CD4-positive, alpha-beta T cell treated with Interferon alpha-2 for 1 hour (primary cell): ENCODE measurements at regions not wholly inside any gene's neighbourhood (a gene's known extent, or its start where the extent isn't known, plus 50 kb on each side); places are given as distances from the start of the nearest gene placed in this dataset.
"Not testable (repeated sequence)": the region's sequence is repeated elsewhere in the genome, so short reads cannot be mapped to it uniquely, and the experiment has no call there.

Experiments
- DNase-seq, 2 donors: peaks; one replicate each; pipeline ENCODE4 v3.0.0-alpha.2; 2020 to 2022

DNA sequence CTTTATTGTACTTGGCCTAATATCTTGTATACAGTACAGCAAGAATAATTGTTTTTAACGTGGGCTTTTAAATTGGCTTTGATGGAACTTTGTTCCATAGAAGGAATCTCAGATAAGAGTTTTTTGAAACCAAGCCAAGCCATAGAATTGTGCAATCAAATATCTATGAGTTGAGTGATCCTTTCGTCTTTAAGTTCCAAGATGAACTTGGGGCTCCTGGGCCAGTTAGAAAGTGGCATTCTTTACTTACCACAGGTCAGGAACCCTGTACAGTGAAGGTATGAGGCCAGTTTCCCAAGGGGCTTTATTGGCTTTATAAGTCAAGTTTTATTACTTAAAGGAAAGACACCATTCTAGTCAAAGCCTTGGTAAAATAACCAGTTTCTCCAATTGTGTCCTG is 2104.2 kb downstream of the PCDH7 start:
- no peak for DNase-seq

DNA sequence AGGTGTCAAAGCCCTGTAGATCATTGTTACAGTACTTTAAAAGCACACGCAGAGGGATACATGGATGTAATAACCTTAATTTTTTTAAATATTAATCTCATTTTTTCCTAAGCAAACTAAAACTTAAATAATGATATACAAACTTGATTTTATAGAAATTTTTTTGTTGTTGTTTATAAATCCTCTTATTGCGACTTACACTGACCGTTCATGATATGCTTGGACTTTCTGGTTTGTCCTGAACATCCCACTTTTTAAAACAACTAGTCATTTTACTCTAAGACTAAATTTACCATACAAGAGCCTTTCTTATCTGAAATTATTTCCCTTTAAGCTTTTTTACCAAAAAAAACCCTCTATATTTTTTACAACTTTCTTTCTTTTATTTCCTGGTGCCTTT is 2106.0 kb downstream of the PCDH7 start:
- no peak for DNase-seq

DNA sequence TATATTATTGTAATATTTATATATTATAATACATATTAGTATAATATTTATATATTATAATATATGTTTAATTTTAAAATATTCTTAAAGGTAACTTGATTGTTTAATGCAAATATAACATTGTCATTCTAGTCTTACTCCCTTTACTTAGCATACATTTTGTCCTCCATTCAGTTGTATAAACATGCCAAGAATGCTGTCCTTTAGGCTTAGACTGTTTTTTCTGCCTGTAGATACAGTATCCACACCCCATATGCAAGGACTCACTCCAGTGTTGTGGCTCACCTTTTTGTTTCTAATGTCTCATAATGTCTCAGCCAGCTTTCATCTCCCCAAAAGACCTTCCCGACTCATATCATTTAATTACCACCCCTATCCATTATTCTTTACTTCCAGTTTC is 2110.0 kb downstream of the PCDH7 start:
- no peak for DNase-seq

GRCh38 chr4:32831104-32831503 is 2110.9 kb downstream of the PCDH7 start:
- DNase-seq, result no peak

DNA sequence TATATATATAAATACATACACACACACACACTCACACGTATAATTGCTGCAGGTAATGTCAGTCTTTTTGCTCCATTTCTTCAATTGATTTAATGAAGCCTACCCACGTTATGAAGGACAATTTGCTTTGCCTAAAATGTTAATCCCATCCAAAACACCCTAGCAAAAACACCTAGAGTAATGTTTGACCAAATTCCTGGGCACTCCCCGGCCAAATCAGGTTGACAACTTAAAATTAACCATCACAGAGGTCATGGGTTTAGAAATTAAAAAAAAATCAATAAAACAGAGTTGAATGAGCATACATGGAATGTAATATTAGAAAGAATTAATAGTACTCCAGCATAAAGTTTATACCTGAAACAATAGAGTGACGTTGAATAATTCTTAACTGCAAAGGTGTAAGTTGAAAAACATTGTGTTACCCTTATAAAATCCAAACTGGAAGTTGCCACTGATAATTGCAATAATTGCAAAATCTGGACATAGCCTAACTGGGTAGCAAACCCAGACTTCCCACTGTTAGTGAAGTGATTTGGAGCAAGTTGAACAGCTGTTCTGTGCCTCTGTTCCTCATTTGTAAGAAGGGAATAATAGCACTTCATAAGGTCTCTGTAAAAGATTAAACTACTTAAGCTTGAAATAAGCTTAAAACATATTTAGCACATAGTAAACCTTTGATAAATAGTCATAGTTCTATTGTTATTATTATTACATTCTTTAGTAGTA is 2120.5 kb downstream of the PCDH7 start:
- DNase-seq, result no peak

DNA sequence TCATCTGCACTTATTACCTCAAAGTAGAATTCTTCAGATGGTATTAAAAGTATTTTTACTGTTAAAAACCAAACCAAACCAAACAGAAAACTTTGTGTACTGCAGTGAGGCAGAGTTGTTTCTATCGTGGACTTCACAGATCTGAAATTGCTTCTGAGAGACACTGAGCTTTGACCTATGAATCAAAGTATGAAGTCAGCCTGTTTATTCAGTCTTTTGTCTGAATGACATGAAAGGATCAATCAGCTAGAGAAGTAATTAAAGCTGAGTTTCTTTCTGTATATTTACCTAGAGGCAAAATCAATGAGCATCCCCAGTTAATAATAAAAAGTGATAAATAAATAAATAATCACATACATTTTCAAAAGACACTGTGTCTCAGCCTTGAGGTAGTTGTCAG is 2121.0 kb downstream of the PCDH7 start:
- DNase-seq, result no peak

- no peak for DNase-seq
Observed at GRCh38 chr4:32847461-32847860, 2127.3 kb downstream of the PCDH7 start.

GRCh38 chr4:32855622-32856021 is 2135.5 kb downstream of the PCDH7 start:
- no peak for DNase-seq

- no peak for DNase-seq
Observed at GRCh38 chr4:32858361-32858760, 2138.2 kb downstream of the PCDH7 start.

GRCh38 chr4:32858971-32859370 is 2138.8 kb downstream of the PCDH7 start:
- DNase-seq, result no peak

GRCh38 chr4:32864713-32865351 is 2144.7 kb downstream of the PCDH7 start:
- DNase-seq, result no peak

DNA sequence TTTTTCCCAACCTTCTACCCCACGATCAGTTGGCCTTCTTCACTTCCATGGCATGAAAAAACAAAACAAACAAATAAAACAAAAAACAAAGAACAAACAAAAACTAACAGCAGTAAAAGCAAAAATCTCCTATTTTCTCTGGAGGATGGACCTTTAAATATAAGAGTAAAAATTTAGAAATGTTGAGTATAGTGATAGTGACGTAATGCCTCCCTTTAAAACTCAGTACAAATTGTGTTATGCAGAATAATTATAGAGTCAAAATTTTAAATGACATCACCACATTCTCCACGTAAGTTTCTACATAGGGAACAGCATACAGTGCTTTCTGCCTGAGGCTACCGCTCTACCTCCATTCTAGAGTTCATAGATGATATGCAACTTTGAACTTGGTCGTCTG is 2156.4 kb downstream of the PCDH7 start:
- no peak for DNase-seq

GRCh38 chr4:32879913-32880312 is 2159.7 kb downstream of the PCDH7 start:
- DNase-seq, result no peak

GRCh38 chr4:32884198-32884597 is 2164.0 kb downstream of the PCDH7 start:
- no peak for DNase-seq

GRCh38 chr4:32890398-32890797 is 2170.2 kb downstream of the PCDH7 start:
- no peak for DNase-seq

DNA sequence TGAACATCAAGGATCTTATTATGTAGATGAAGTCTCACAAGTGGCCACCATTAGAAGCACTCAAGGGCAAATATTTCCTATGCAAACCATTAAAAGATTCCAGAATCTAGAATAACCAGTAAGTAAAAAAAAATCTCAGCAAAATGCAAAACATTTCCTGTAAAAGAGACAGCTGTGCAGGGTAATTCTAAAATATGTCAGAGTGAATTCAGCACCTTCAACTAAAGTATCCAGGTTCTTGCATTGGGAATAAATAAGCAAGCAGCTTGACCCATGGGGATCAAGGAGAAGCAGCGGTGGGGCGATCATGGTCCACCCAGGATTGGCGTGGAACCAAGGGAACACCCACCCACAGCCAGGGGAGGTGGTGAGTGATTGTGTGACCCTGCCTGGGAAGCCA is 2188.9 kb downstream of the PCDH7 start:
- no peak for DNase-seq

GRCh38 chr4:32909736-32910135 is 2189.6 kb downstream of the PCDH7 start:
- no peak for DNase-seq

- DNase-seq, result no peak
Observed at GRCh38 chr4:32917586-32917985, 2197.4 kb downstream of the PCDH7 start.

GRCh38 chr4:32929796-32930699 is 2209.9 kb downstream of the PCDH7 start:
- DNase-seq, result no peak

GRCh38 chr4:32930700-32931099 is 2210.5 kb downstream of the PCDH7 start:
- DNase-seq, result no peak

DNA sequence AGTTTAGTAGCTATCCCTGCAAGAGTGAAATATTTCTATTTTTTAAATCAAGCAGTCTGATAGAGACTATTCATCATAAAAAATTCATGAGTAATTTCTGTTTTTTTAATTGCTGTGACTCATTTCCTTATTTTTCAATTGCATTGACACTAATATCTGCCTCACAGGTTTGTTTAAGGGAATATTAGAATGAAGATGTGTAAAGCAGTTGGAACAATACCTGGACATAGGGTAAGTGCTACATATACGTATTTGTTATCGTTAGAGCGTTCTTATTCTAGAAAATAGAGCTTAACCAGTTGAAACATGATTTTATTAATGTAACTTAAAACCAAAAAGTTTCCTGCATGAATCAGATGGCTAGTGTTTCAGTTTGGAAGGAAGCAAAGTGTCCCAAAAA is 2211.3 kb downstream of the PCDH7 start:
- DNase-seq, result no peak

GRCh38 chr4:32932156-32932555 is 2212.0 kb downstream of the PCDH7 start:
- no peak for DNase-seq

GRCh38 chr4:32939222-32939621 is 2219.1 kb downstream of the PCDH7 start:
- DNase-seq, result not testable (repeated sequence)

DNA sequence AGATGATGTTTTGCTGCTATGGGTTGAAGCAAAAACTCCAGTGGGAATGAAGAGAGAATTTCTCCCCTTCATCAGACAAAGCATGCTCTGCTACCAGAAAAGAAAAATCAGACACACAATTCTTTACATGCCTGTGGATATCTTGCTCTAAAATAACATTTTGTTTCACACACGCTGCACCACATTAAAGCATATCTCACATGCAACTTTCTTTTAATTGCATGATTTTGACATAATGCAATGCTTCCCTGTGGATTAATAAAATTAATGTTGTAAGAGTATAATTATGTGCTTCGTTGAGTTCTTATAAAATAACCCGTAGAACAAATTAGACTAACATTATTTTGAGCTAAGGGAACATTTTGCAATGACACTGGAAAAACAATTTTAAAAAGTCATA is 2230.7 kb downstream of the PCDH7 start:
- no peak for DNase-seq
